ENCODE measurements at regions not wholly inside any gene's neighbourhood (a gene's known extent, or its start where the extent isn't known, plus 50 kb on each side); places are given as distances from the start of the nearest gene placed in this dataset.

DNA sequence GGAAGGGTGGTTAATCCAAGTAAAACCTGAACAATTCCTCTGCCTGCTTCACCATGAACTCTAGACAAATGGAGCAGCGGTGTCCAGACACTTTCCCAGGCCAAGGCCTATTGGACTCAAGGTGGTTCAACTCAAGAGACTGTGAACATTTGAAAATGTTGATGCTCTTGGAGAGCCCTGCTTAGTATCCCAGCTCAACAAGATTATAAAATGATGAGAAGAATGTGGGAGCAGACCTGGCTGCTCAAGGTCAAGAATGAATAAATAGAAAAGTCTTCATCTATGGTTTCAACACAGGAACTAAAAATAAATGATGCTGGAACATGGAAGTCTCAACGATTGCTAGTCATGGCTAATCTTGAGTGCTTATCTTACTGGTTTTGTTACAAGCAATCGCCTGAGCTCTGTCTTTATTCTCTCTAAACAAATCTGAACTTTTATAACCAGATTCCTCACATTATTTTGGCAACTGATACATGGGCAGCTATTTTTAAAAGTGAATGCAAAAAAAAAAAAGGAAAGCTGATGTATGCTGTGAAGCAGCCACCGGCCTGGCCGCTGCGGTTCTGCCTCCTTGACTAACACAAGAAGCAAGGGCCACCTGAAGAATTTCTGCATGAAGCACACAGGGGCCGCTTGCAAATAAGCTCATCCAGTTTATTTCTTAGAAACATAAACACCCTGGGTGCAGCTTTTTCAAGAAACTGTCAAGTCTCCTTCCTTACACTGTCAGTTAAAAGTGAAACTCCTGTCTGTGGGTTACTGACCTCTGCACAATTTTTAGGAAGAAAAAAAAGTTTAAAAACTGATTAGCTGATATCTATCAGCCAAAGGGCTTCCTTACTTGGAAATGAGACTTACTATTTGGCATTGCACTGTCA is 120.1 kb upstream of the ARHGEF3 start:
- no peak for TF ChIP-seq CTCF (IDR thresholded peaks at IDR 0.05)
- no peak for TF ChIP-seq POLR2AphosphoS5 (IDR thresholded peaks at IDR 0.05; ENCODE audit: low read depth, low read length)
